Caco-2 (cell line): ENCODE measurements at regions not wholly inside any gene's neighbourhood (a gene's known extent, or its start where the extent isn't known, plus 50 kb on each side); places are given as distances from the start of the nearest gene placed in this dataset.

Experiments used
- BruUV-seq: library from RNA; stranded (reverse); fragments of 400-500 nt; replicated peaks from 2 replicates; lab custom pipeline; 2021; lab: Mats Ljungman, UMichigan
- CTCF ChIA-PET: fragments of 300-600 bp; sonication (Branson Sonifier 250); formaldehyde crosslinking; loops from one replicate; lab custom pipeline; 2022; ENCODE audit warnings: antibody characterized with exemption; lab: Charles Lee
- POLR2A ChIA-PET: fragments of 300-600 bp; sonication (Branson Sonifier 250); formaldehyde crosslinking; loops from one replicate; lab custom pipeline; 2022; ENCODE audit warnings: antibody characterized with exemption; lab: Charles Lee
- DNase-seq, 2 experiments: peaks; one replicate each; pipeline versions ENCODE4 v3.0.0 to v3.0.0-alpha.2; 2020 to 2022
- H3K27me3 ChIP-seq: replicated peaks from 2 replicates; pipeline ENCODE4 v1.6.0; 2011; ENCODE audit warnings: low read length; ENCODE audit not compliant: control insufficient read depth, insufficient read depth
- H3K36me3 ChIP-seq: 2 replicates; pipeline ENCODE4 v1.5.1; 2011; ENCODE audit warnings: low read length; ENCODE audit not compliant: control insufficient read depth, insufficient read depth
- H3K4me1 ChIP-seq: fragments of 250-450 bp; sonication (Bioruptor Pico); 2 replicates; pipeline ENCODE4 v1.5.1; 2020; ENCODE audit warnings: mild to moderate bottlenecking
- H3K4me3 ChIP-seq: 2 replicates; pipeline ENCODE4 v1.5.1; 2011; ENCODE audit warnings: low read depth, mild to moderate bottlenecking, control low read depth, low read length
- H3K9me3 ChIP-seq: fragments of 250-450 bp; sonication (Bioruptor Pico); 2 replicates; pipeline ENCODE4 v1.5.1; 2020; ENCODE audit warnings: mild to moderate bottlenecking, moderate library complexity
- H3K27ac Mint-ChIP-seq: one replicate; pipeline ENCODE4 v1.8.0; 2022; ENCODE audit warnings: mixed read lengths; ENCODE audit not compliant: unreplicated experiment
- H3K27me3 Mint-ChIP-seq: one replicate; pipeline ENCODE4 v1.8.0; 2022; ENCODE audit warnings: mixed read lengths; ENCODE audit not compliant: insufficient read depth, unreplicated experiment
- H3K36me3 Mint-ChIP-seq: one replicate; pipeline ENCODE4 v1.8.0; 2022; ENCODE audit warnings: mild to moderate bottlenecking, mixed read lengths; ENCODE audit not compliant: insufficient read depth, unreplicated experiment
- H3K4me1 Mint-ChIP-seq: one replicate; pipeline ENCODE4 v1.8.0; 2022; ENCODE audit warnings: low read depth, mixed read lengths; ENCODE audit not compliant: unreplicated experiment
- H3K4me3 Mint-ChIP-seq: one replicate; pipeline ENCODE4 v1.8.0; 2022; ENCODE audit warnings: mild to moderate bottlenecking, moderate library complexity, mixed read lengths; ENCODE audit not compliant: unreplicated experiment
- H3K9me3 Mint-ChIP-seq: one replicate; pipeline ENCODE4 v1.8.0; 2022; ENCODE audit warnings: mixed read lengths; ENCODE audit not compliant: unreplicated experiment
- intact Hi-C: fragments of 100-400 bp; cut with micrococcal nuclease; formaldehyde crosslinking; loops from one replicate; pipeline ENCODE4 v1.10.0; 2022; ENCODE audit not compliant: unreplicated experiment
- TF ChIP-seq, protein P1 (sequence below), 2 experiments: fragments of 200-600 bp in 1 of 2; IDR thresholded peaks; 1 replicate in 1 of 2; 2 replicates in 1 of 2; pipeline versions ENCODE4 v1.5.1 to v1.8.0; 2011 to 2022; ENCODE audit warnings: antibody characterized with exemption in 1 of 2, control low read depth in 1 of 2, inconsistent platforms in 1 of 2, low read depth in 1 of 2, low read length in 1 of 2, mild to moderate bottlenecking in 1 of 2, moderate library complexity in 1 of 2; ENCODE audit not compliant: insufficient read depth in 1 of 2, severe bottlenecking in 1 of 2, unreplicated experiment in 1 of 2

- Mint-ChIP-seq H3K4me1 (no peaks in the 10 kb centered on the region), H3K4me3 (no peak overlapping the region), H3K27me3 (peaks cover 2% of the 10 kb centered on the region), H3K9me3 (no peaks in the 10 kb centered on the region), H3K27ac (no peak overlapping the region), H3K36me3 (no peaks in the 10 kb centered on the region)
- no TSS peak for BruUV-seq
- DNase-seq, result no peak
- no peaks in the 10 kb centered on the region for H3K9me3 ChIP-seq
- POLR2A ChIA-PET, result no interaction called here
- CTCF ChIA-PET, result no interaction called here
- no peaks in the 10 kb centered on the region for H3K4me1 ChIP-seq
- intact Hi-C loops, result no loop called here
- TF ChIP-seq, protein P1, sequence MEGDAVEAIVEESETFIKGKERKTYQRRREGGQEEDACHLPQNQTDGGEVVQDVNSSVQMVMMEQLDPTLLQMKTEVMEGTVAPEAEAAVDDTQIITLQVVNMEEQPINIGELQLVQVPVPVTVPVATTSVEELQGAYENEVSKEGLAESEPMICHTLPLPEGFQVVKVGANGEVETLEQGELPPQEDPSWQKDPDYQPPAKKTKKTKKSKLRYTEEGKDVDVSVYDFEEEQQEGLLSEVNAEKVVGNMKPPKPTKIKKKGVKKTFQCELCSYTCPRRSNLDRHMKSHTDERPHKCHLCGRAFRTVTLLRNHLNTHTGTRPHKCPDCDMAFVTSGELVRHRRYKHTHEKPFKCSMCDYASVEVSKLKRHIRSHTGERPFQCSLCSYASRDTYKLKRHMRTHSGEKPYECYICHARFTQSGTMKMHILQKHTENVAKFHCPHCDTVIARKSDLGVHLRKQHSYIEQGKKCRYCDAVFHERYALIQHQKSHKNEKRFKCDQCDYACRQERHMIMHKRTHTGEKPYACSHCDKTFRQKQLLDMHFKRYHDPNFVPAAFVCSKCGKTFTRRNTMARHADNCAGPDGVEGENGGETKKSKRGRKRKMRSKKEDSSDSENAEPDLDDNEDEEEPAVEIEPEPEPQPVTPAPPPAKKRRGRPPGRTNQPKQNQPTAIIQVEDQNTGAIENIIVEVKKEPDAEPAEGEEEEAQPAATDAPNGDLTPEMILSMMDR (IDR thresholded peaks at IDR 0.05; ENCODE audit: insufficient read depth in 1 of 2, low read depth in 1 of 2, low read length in 1 of 2, severe bottlenecking in 1 of 2, unreplicated experiment in 1 of 2), result no peak
- no peaks in the 10 kb centered on the region for H3K27me3 ChIP-seq
- H3K4me3 ChIP-seq, result no peak overlapping the region
- H3K36me3 ChIP-seq, result no peaks in the 10 kb centered on the region
These were observed 1167.8 kb upstream of the NCAM2 start for GRCh38 chr21:19830446-19830845.

- Mint-ChIP-seq H3K4me3 (no peak overlapping the region), H3K9me3 (no peaks in the 10 kb centered on the region), H3K27me3 (peaks cover 2% of the 10 kb centered on the region), H3K4me1 (no peaks in the 10 kb centered on the region), H3K27ac (no peak overlapping the region), H3K36me3 (no peaks in the 10 kb centered on the region)
- no peak overlapping the region for H3K4me3 ChIP-seq
- no peaks in the 10 kb centered on the region for H3K4me1 ChIP-seq
- TF ChIP-seq, protein P1 (IDR thresholded peaks at IDR 0.05; ENCODE audit: insufficient read depth in 1 of 2, low read depth in 1 of 2, low read length in 1 of 2, severe bottlenecking in 1 of 2, unreplicated experiment in 1 of 2), result no peak
- ChIA-PET CTCF (no interaction called here), POLR2A (no interaction called here)
- H3K9me3 ChIP-seq, result no peaks in the 10 kb centered on the region
- no peaks in the 10 kb centered on the region for H3K27me3 ChIP-seq
- BruUV-seq, result no TSS peak
- DNase-seq, result no peak
- H3K36me3 ChIP-seq, result no peaks in the 10 kb centered on the region
- intact Hi-C loops, result no loop called here
These were observed 1165.7 kb upstream of the NCAM2 start for GRCh38 chr21:19832551-19832950.

DNA sequence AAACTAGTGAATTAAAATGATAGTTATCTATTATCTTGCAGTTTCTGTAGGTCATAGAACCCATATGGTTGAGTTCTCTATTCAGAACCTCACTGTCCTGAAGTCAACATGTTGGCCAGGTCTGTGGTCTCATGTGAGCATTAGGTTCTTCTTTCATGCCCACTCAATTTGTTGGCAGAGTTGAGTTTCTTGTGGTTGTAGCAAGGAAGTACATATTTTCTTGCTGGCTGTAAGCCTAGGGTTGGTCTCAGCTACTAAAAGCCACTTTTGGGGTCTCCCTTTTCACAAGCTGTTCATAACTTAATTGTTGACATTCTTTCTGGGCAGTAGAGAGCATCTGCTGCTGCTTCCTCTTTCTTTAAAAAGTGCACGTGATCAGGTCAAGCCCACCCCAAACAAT, 1165.1 kb upstream of the NCAM2 start:
- H3K27ac Mint-ChIP-seq, result no peak overlapping the region
- no peak for DNase-seq
- H3K36me3 Mint-ChIP-seq, result no peaks in the 10 kb centered on the region
- POLR2A ChIA-PET, result no interaction called here
- no peaks in the 10 kb centered on the region for H3K4me1 Mint-ChIP-seq
- no peaks in the 10 kb centered on the region for H3K9me3 Mint-ChIP-seq
- Histone ChIP-seq H3K4me1 (no peaks in the 10 kb centered on the region), H3K27me3 (no peaks in the 10 kb centered on the region), H3K9me3 (no peaks in the 10 kb centered on the region), H3K4me3 (no peak overlapping the region), H3K36me3 (no peaks in the 10 kb centered on the region)
- TF ChIP-seq, protein P1 (IDR thresholded peaks at IDR 0.05; ENCODE audit: insufficient read depth in 1 of 2, low read depth in 1 of 2, low read length in 1 of 2, severe bottlenecking in 1 of 2, unreplicated experiment in 1 of 2), result no peak
- no peak overlapping the region for H3K4me3 Mint-ChIP-seq
- BruUV-seq, result no TSS peak
- intact Hi-C loops, result no loop called here
- H3K27me3 Mint-ChIP-seq, result peaks cover 2% of the 10 kb centered on the region
- CTCF ChIA-PET, result no interaction called here
